Thymus (tissue), 11 donors: ENCODE measurements at regions not wholly inside any gene's neighbourhood (a gene's known extent, or its start where the extent isn't known, plus 50 kb on each side); places are given as distances from the start of the nearest gene placed in this dataset.

Experiments used
- DNase-seq, 9 donors: peaks; one replicate each; pipeline ENCODE4 v3.0.0-alpha.2; 2013; ENCODE audit warnings: low spot score in 9 of 9, low read depth in 6 of 9, missing footprints in 1 of 9
- H3K27ac ChIP-seq, 2 donors: one replicate each; pipeline ENCODE4 v1.5.1; 2013; ENCODE audit warnings: control low read depth in 1 of 2, low read depth in 1 of 2, low read length in 1 of 2, mild to moderate bottlenecking in 1 of 2, moderate library complexity in 1 of 2
- H3K27me3 ChIP-seq, 2 donors: one replicate each; pipeline ENCODE4 v1.5.1; 2013; ENCODE audit warnings: low read length in 1 of 2; ENCODE audit not compliant: control insufficient read depth in 2 of 2, insufficient read depth in 1 of 2
- H3K36me3 ChIP-seq, 2 donors: one replicate each; pipeline ENCODE4 v1.5.1; 2013; ENCODE audit warnings: low read length in 1 of 2, mild to moderate bottlenecking in 1 of 2, moderate library complexity in 1 of 2; ENCODE audit not compliant: control insufficient read depth in 2 of 2, insufficient read depth in 2 of 2
- H3K4me1 ChIP-seq, 2 donors: one replicate each; pipeline ENCODE4 v1.5.1; 2013; ENCODE audit warnings: low read length in 2 of 2; ENCODE audit not compliant: control insufficient read depth in 2 of 2, insufficient read depth in 2 of 2
- H3K4me3 ChIP-seq, 2 donors: one replicate each; pipeline ENCODE4 v1.5.1; 2013; ENCODE audit warnings: low read length in 2 of 2, control low read depth in 1 of 2, mild to moderate bottlenecking in 1 of 2
- H3K9me3 ChIP-seq, 2 donors: one replicate each; pipeline ENCODE4 v1.5.1; 2013; ENCODE audit warnings: low read length in 1 of 2, mild to moderate bottlenecking in 1 of 2; ENCODE audit not compliant: control insufficient read depth in 2 of 2, insufficient read depth in 1 of 2
- WGBS: extraction: QIAGEN DNeasy Blood & Tissue Kit; methylation state at CpG from one replicate; pipeline ENCODE4 v1.1.7; 2013; 5-methylcytosine and 5-hydroxymethylcytosine counted together
- donor health status: healthy.

- no peaks in the 10 kb centered on the region for H3K36me3 ChIP-seq
- H3K4me3 ChIP-seq, result no peak overlapping the region
- no peak overlapping the region for H3K27ac ChIP-seq
- no peaks in the 10 kb centered on the region for H3K27me3 ChIP-seq
- no peaks in the 10 kb centered on the region for H3K9me3 ChIP-seq
- no peak for DNase-seq
- WGBS, result 91% methylated on average over 1 of the region's 1 CpG
- H3K4me1 ChIP-seq, result no peaks in the 10 kb centered on the region
These were observed 78.4 kb upstream of the DAB2 start for GRCh38 chr5:39503155-39503554.

GRCh38 chr5:39502704-39503103 is 77.9 kb upstream of the DAB2 start:
- Histone ChIP-seq H3K4me1 (no peaks in the 10 kb centered on the region), H3K36me3 (no peaks in the 10 kb centered on the region), H3K27me3 (no peaks in the 10 kb centered on the region), H3K4me3 (no peak overlapping the region), H3K9me3 (no peaks in the 10 kb centered on the region), H3K27ac (no peak overlapping the region)
- DNase-seq, result no peak
- WGBS, result 96% methylated on average over 6 of the region's 6 CpGs

GRCh38 chr5:39501397-39501796 is 76.6 kb upstream of the DAB2 start:
- DNase-seq, result no peak
- H3K4me1 ChIP-seq, result no peaks in the 10 kb centered on the region
- 98% methylated on average over 5 of the region's 5 CpGs for WGBS

GRCh38 chr5:39500551-39501175 is 75.9 kb upstream of the DAB2 start:
- Histone ChIP-seq H3K27me3 (no peaks in the 10 kb centered on the region), H3K4me1 (no peaks in the 10 kb centered on the region), H3K4me3 (no peak overlapping the region), H3K9me3 (no peaks in the 10 kb centered on the region), H3K27ac (no peak overlapping the region), H3K36me3 (no peaks in the 10 kb centered on the region)
- WGBS, result 95% methylated on average over 2 of the region's 2 CpGs
- DNase-seq, result no peak

More at GRCh38 chr5:39501397-39501796, 76.6 kb upstream of the DAB2 start:
- no peaks in the 10 kb centered on the region for H3K36me3 ChIP-seq
- no peaks in the 10 kb centered on the region for H3K9me3 ChIP-seq
- no peak overlapping the region for H3K27ac ChIP-seq
- H3K4me3 ChIP-seq, result no peak overlapping the region
- H3K27me3 ChIP-seq, result no peaks in the 10 kb centered on the region

- DNase-seq, result no peak
- Histone ChIP-seq H3K36me3 (no peaks in the 10 kb centered on the region), H3K4me1 (no peaks in the 10 kb centered on the region), H3K27ac (no peak overlapping the region), H3K27me3 (no peaks in the 10 kb centered on the region), H3K9me3 (no peaks in the 10 kb centered on the region), H3K4me3 (no peak overlapping the region)
- 53% methylated on average over 4 of the region's 4 CpGs for whole genome bisulfite sequencing
These were observed 73.6 kb upstream of the DAB2 start for GRCh38 chr5:39498278-39498952.

- no peak for DNase-seq
- H3K9me3 ChIP-seq, result no peaks in the 10 kb centered on the region
- 97% methylated on average over 4 of the region's 4 CpGs for WGBS
- no peaks in the 10 kb centered on the region for H3K27me3 ChIP-seq
- H3K27ac ChIP-seq, result no peak overlapping the region
- H3K36me3 ChIP-seq, result no peaks in the 10 kb centered on the region
- no peaks in the 10 kb centered on the region for H3K4me1 ChIP-seq
- no peak overlapping the region for H3K4me3 ChIP-seq
These were observed 72.5 kb upstream of the DAB2 start for GRCh38 chr5:39497322-39497721.

GRCh38 chr5:39495227-39495626 is 70.4 kb upstream of the DAB2 start:
- Histone ChIP-seq H3K4me1 (no peaks in the 10 kb centered on the region), H3K27me3 (no peaks in the 10 kb centered on the region), H3K4me3 (no peak overlapping the region), H3K9me3 (no peaks in the 10 kb centered on the region), H3K27ac (no peak overlapping the region), H3K36me3 (no peaks in the 10 kb centered on the region)
- no peak for DNase-seq
- 94% methylated on average over 1 of the region's 1 CpG for WGBS

- 99% methylated on average over 1 of the region's 1 CpG for WGBS
- no peak for DNase-seq
- Histone ChIP-seq H3K36me3 (no peaks in the 10 kb centered on the region), H3K4me1 (no peaks in the 10 kb centered on the region), H3K9me3 (no peaks in the 10 kb centered on the region), H3K27ac (peak overlapping the region in 1 of 2 donors; percentile 14), H3K27me3 (no peaks in the 10 kb centered on the region), H3K4me3 (no peak overlapping the region)
These were observed 69.8 kb upstream of the DAB2 start for GRCh38 chr5:39494534-39494933.

- Histone ChIP-seq H3K27ac (peak overlapping the region in 1 of 2 donors; percentile 14), H3K36me3 (no peaks in the 10 kb centered on the region), H3K4me1 (no peaks in the 10 kb centered on the region), H3K9me3 (no peaks in the 10 kb centered on the region), H3K4me3 (no peak overlapping the region), H3K27me3 (no peaks in the 10 kb centered on the region)
- DNase-seq, result no peak
- WGBS, result 91% methylated on average over 3 of the region's 3 CpGs
These were observed 69.3 kb upstream of the DAB2 start for GRCh38 chr5:39494107-39494510.
